ENCODE measurements at regions not wholly inside any gene's neighbourhood (a gene's known extent, or its start where the extent isn't known, plus 50 kb on each side); places are given as distances from the start of the nearest gene placed in this dataset.

DNA sequence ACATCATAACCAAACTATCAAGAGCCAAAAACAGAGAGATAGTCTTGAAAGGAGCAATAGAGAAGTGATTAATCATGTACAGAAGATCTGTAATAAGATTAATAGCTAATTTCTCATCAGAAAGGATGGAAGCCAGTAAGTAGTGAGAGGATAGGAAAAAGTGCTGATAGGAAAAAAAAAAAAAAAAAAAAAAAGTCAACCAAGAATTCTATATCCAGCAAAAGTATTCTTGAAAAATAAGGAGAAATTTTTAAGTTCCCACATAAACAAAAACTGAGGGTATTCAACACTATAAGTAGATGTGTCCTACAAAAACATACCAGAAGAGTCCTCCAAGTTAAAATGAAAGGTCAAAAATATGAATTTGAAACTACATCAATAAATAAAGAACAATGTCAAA, 218.7 kb upstream of the GPC6 start:
- Histone ChIP-seq H3K79me2 (replicated peaks; ENCODE audit: insufficient read depth, low read length) (no peaks in the 10 kb centered on the region), H2AFZ (ENCODE audit: low read depth, low read length) (no peak overlapping the region), H3K9me2 (ENCODE audit: insufficient read depth, low read length) (no peaks in the 10 kb centered on the region), H3K27ac (ENCODE audit: low read length) (no peak overlapping the region), H3K27me3 (ENCODE audit: insufficient read depth, low read depth, low read length) (no peaks in the 10 kb centered on the region), H3K9me3 (ENCODE audit: low read length) (no peaks in the 10 kb centered on the region), H3K4me3 (ENCODE audit: low read length) (no peak overlapping the region), H3K4me2 (ENCODE audit: low read length) (no peak overlapping the region), H4K20me1 (ENCODE audit: insufficient read depth) (no peaks in the 10 kb centered on the region), H3F3A (ENCODE audit: insufficient read depth, low read length, poor library complexity, severe bottlenecking) (no peaks in the 10 kb centered on the region), H3K9ac (ENCODE audit: low read length) (no peak overlapping the region), H3K36me3 (ENCODE audit: insufficient read depth, low read length) (no peaks in the 10 kb centered on the region)
- TF ChIP-seq RAD21 (conservative IDR thresholded peaks at IDR 0.05) = no peak
- TF ChIP-seq EZH2 (IDR thresholded peaks at IDR 0.05; ENCODE audit: borderline replicate concordance, insufficient read depth, low read length, poor library complexity, severe bottlenecking) = no peak
- no peak for TF ChIP-seq MXI1 (conservative IDR thresholded peaks at IDR 0.05; ENCODE audit: poor library complexity, severe bottlenecking)
- no peak for TF ChIP-seq POLR2AphosphoS5 (IDR thresholded peaks at IDR 0.05)
- TF ChIP-seq EP300 (conservative IDR thresholded peaks at IDR 0.05; ENCODE audit: poor library complexity, severe bottlenecking) = no peak
- TF ChIP-seq, protein P1, sequence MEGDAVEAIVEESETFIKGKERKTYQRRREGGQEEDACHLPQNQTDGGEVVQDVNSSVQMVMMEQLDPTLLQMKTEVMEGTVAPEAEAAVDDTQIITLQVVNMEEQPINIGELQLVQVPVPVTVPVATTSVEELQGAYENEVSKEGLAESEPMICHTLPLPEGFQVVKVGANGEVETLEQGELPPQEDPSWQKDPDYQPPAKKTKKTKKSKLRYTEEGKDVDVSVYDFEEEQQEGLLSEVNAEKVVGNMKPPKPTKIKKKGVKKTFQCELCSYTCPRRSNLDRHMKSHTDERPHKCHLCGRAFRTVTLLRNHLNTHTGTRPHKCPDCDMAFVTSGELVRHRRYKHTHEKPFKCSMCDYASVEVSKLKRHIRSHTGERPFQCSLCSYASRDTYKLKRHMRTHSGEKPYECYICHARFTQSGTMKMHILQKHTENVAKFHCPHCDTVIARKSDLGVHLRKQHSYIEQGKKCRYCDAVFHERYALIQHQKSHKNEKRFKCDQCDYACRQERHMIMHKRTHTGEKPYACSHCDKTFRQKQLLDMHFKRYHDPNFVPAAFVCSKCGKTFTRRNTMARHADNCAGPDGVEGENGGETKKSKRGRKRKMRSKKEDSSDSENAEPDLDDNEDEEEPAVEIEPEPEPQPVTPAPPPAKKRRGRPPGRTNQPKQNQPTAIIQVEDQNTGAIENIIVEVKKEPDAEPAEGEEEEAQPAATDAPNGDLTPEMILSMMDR (IDR thresholded peaks at IDR 0.05; ENCODE audit: poor library complexity, severe bottlenecking) = no peak
- TF ChIP-seq, protein P2, sequence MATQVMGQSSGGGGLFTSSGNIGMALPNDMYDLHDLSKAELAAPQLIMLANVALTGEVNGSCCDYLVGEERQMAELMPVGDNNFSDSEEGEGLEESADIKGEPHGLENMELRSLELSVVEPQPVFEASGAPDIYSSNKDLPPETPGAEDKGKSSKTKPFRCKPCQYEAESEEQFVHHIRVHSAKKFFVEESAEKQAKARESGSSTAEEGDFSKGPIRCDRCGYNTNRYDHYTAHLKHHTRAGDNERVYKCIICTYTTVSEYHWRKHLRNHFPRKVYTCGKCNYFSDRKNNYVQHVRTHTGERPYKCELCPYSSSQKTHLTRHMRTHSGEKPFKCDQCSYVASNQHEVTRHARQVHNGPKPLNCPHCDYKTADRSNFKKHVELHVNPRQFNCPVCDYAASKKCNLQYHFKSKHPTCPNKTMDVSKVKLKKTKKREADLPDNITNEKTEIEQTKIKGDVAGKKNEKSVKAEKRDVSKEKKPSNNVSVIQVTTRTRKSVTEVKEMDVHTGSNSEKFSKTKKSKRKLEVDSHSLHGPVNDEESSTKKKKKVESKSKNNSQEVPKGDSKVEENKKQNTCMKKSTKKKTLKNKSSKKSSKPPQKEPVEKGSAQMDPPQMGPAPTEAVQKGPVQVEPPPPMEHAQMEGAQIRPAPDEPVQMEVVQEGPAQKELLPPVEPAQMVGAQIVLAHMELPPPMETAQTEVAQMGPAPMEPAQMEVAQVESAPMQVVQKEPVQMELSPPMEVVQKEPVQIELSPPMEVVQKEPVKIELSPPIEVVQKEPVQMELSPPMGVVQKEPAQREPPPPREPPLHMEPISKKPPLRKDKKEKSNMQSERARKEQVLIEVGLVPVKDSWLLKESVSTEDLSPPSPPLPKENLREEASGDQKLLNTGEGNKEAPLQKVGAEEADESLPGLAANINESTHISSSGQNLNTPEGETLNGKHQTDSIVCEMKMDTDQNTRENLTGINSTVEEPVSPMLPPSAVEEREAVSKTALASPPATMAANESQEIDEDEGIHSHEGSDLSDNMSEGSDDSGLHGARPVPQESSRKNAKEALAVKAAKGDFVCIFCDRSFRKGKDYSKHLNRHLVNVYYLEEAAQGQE (IDR thresholded peaks at IDR 0.05; ENCODE audit: borderline replicate concordance) = no peak
- TF ChIP-seq SMC3 (conservative IDR thresholded peaks at IDR 0.05; ENCODE audit: poor library complexity) = no peak
- TF ChIP-seq TAF1 (IDR thresholded peaks at IDR 0.05; ENCODE audit: low read depth) = no peak

DNA sequence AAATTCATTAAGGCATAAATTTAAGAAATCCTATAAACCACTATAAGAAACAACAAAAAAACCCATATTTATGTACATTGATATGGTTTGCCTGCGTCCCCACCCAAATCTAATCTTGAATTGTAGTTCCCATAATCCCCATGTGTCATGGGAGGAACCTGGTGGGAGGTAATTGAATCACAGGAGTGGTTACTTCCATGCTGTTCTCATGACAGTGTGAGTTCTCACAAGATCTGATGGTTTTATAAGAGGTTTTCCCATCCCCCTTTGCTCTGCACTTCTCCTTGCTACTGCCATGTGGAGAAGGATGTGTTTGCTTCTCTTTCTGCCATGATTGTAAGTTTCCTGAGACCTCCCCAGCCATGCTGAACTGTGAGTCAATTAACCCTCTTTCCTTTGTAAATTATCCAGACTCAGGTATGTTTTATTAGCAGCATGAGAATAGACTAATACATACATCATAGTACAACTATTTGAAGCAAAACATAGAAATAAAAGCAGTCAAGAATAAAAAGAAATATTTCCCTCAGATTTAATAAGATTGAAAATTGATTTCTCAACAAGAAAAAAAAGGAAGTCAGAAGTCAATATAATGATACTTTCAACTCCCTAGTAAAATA, 209.0 kb upstream of the GPC6 start:
- Histone ChIP-seq H3K36me3 (ENCODE audit: insufficient read depth, low read length) (no peaks in the 10 kb centered on the region), H3F3A (ENCODE audit: insufficient read depth, low read length, poor library complexity, severe bottlenecking) (no peaks in the 10 kb centered on the region), H3K79me2 (replicated peaks; ENCODE audit: insufficient read depth, low read length) (no peaks in the 10 kb centered on the region), H4K20me1 (ENCODE audit: insufficient read depth) (no peaks in the 10 kb centered on the region), H3K27me3 (ENCODE audit: insufficient read depth, low read depth, low read length) (no peaks in the 10 kb centered on the region), H3K9ac (ENCODE audit: low read length) (no peak overlapping the region), H3K4me2 (ENCODE audit: low read length) (no peak overlapping the region), H3K27ac (ENCODE audit: low read length) (no peak overlapping the region), H3K9me3 (ENCODE audit: low read length) (peaks cover 3% of the 10 kb centered on the region), H3K9me2 (ENCODE audit: insufficient read depth, low read length) (no peaks in the 10 kb centered on the region), H2AFZ (ENCODE audit: low read depth, low read length) (no peak overlapping the region), H3K4me3 (ENCODE audit: low read length) (no peak overlapping the region)
- TF ChIP-seq, protein P2 (IDR thresholded peaks at IDR 0.05; ENCODE audit: borderline replicate concordance) = no peak
- TF ChIP-seq TAF1 (IDR thresholded peaks at IDR 0.05; ENCODE audit: low read depth) (no peak), RAD21 (conservative IDR thresholded peaks at IDR 0.05) (no peak), MXI1 (conservative IDR thresholded peaks at IDR 0.05; ENCODE audit: poor library complexity, severe bottlenecking) (no peak), POLR2AphosphoS5 (IDR thresholded peaks at IDR 0.05) (no peak), EP300 (conservative IDR thresholded peaks at IDR 0.05; ENCODE audit: poor library complexity, severe bottlenecking) (no peak), EZH2 (IDR thresholded peaks at IDR 0.05; ENCODE audit: borderline replicate concordance, insufficient read depth, low read length, poor library complexity, severe bottlenecking) (no peak), SMC3 (conservative IDR thresholded peaks at IDR 0.05; ENCODE audit: poor library complexity) (no peak)
- TF ChIP-seq, protein P1 (IDR thresholded peaks at IDR 0.05; ENCODE audit: poor library complexity, severe bottlenecking) = no peak
